ENCODE measurements at regions not wholly inside any gene's neighbourhood (a gene's known extent, or its start where the extent isn't known, plus 50 kb on each side); places are given as distances from the start of the nearest gene placed in this dataset.

DNA sequence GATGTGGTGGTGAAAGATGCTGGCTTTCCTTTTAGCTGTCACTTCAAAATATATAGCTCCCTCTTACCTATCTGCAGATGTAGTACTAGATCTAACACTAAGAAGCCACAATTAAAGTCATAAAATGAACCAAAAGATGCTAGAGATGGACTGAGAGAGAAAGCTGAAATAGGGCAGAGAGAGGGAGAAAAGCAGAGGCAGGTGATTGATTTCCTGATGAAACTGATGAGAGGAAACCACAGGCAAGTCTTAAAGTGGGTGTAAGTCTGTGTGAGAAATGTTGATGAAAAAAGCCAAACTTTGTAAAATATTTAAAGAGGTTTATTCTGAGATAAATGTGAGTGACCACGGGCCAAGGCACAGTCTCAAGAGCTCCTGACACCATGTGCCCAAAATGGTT is 194.3 kb upstream of the MBL2 start:
- TF ChIP-seq, protein P1, sequence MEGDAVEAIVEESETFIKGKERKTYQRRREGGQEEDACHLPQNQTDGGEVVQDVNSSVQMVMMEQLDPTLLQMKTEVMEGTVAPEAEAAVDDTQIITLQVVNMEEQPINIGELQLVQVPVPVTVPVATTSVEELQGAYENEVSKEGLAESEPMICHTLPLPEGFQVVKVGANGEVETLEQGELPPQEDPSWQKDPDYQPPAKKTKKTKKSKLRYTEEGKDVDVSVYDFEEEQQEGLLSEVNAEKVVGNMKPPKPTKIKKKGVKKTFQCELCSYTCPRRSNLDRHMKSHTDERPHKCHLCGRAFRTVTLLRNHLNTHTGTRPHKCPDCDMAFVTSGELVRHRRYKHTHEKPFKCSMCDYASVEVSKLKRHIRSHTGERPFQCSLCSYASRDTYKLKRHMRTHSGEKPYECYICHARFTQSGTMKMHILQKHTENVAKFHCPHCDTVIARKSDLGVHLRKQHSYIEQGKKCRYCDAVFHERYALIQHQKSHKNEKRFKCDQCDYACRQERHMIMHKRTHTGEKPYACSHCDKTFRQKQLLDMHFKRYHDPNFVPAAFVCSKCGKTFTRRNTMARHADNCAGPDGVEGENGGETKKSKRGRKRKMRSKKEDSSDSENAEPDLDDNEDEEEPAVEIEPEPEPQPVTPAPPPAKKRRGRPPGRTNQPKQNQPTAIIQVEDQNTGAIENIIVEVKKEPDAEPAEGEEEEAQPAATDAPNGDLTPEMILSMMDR (IDR thresholded peaks at IDR 0.05), result no peak
- TF ChIP-seq EP300 (IDR thresholded peaks at IDR 0.05), result no peak
- TF ChIP-seq POLR2A (IDR thresholded peaks at IDR 0.05; ENCODE audit: low read length), result no peak
- TF ChIP-seq RAD21 (conservative IDR thresholded peaks at IDR 0.05 in 1 of 2, IDR thresholded peaks at IDR 0.05 in 1 of 2), result no peak
- TF ChIP-seq, protein P2, sequence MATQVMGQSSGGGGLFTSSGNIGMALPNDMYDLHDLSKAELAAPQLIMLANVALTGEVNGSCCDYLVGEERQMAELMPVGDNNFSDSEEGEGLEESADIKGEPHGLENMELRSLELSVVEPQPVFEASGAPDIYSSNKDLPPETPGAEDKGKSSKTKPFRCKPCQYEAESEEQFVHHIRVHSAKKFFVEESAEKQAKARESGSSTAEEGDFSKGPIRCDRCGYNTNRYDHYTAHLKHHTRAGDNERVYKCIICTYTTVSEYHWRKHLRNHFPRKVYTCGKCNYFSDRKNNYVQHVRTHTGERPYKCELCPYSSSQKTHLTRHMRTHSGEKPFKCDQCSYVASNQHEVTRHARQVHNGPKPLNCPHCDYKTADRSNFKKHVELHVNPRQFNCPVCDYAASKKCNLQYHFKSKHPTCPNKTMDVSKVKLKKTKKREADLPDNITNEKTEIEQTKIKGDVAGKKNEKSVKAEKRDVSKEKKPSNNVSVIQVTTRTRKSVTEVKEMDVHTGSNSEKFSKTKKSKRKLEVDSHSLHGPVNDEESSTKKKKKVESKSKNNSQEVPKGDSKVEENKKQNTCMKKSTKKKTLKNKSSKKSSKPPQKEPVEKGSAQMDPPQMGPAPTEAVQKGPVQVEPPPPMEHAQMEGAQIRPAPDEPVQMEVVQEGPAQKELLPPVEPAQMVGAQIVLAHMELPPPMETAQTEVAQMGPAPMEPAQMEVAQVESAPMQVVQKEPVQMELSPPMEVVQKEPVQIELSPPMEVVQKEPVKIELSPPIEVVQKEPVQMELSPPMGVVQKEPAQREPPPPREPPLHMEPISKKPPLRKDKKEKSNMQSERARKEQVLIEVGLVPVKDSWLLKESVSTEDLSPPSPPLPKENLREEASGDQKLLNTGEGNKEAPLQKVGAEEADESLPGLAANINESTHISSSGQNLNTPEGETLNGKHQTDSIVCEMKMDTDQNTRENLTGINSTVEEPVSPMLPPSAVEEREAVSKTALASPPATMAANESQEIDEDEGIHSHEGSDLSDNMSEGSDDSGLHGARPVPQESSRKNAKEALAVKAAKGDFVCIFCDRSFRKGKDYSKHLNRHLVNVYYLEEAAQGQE (IDR thresholded peaks at IDR 0.05), result no peak
- TF ChIP-seq, protein P3, sequence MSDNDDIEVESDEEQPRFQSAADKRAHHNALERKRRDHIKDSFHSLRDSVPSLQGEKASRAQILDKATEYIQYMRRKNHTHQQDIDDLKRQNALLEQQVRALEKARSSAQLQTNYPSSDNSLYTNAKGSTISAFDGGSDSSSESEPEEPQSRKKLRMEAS (IDR thresholded peaks at IDR 0.05), result no peak
- TF ChIP-seq, protein P4, sequence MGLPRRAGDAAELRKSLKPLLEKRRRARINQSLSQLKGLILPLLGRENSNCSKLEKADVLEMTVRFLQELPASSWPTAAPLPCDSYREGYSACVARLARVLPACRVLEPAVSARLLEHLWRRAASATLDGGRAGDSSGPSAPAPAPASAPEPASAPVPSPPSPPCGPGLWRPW (IDR thresholded peaks at IDR 0.05), result no peak
- no peak for TF ChIP-seq MAFK (IDR thresholded peaks at IDR 0.05; ENCODE audit: partially characterized antibody)
- TF ChIP-seq NFE2L2 (conservative IDR thresholded peaks at IDR 0.05; ENCODE audit: low read length), result no peak

All from A549 (cell line).